HT-29 (cell line): ENCODE measurements at regions not wholly inside any gene's neighbourhood (a gene's known extent, or its start where the extent isn't known, plus 50 kb on each side); places are given as distances from the start of the nearest gene placed in this dataset.
A peak's percentile ranks its signal among the peaks of the same experiment; 100 is the strongest.
"Not testable (repeated sequence)": the region's sequence is repeated elsewhere in the genome, so short reads cannot be mapped to it uniquely, and the experiment has no call there.

ENCODE experiments used
- DNase-seq: peaks from one replicate; pipeline ENCODE4 v3.0.0-alpha.2; 2015; ENCODE audit warnings: low spot score

GRCh38 chr6:144532238-144532637 lies 247.1 kb downstream of the UTRN start:
- not testable (repeated sequence) for DNase-seq

GRCh38 chr6:144534180-144534579 lies 249.0 kb downstream of the UTRN start:
- no peak for DNase-seq

GRCh38 chr6:144535630-144536029 lies 250.5 kb downstream of the UTRN start:
- DNase-seq, result no peak

GRCh38 chr6:144536079-144536478 lies 250.9 kb downstream of the UTRN start:
- no peak for DNase-seq

- DNase-seq, result peak; percentile 63
These were observed 258.1 kb downstream of the UTRN start for GRCh38 chr6:144543006-144543871.

GRCh38 chr6:144544266-144544830 lies 259.2 kb downstream of the UTRN start:
- DNase-seq, result no peak

- no peak for DNase-seq
These were observed 261.7 kb downstream of the UTRN start for GRCh38 chr6:144546807-144547206.

GRCh38 chr6:144547409-144547808 lies 262.3 kb downstream of the UTRN start:
- DNase-seq, result no peak

- no peak for DNase-seq
These were observed 263.4 kb downstream of the UTRN start for GRCh38 chr6:144548536-144548935.

GRCh38 chr6:144549837-144550747 lies 265.0 kb downstream of the UTRN start:
- DNase-seq, result no peak

- no peak for DNase-seq
These were observed 266.2 kb downstream of the UTRN start for GRCh38 chr6:144551339-144551738.

- no peak for DNase-seq
These were observed 269.9 kb downstream of the UTRN start for GRCh38 chr6:144555066-144555465.

GRCh38 chr6:144559865-144560593 lies 274.9 kb downstream of the UTRN start:
- peak; percentile 38 for DNase-seq

- no peak for DNase-seq
These were observed 276.4 kb downstream of the UTRN start for GRCh38 chr6:144561455-144562043.

- DNase-seq, result no peak
These were observed 279.1 kb downstream of the UTRN start for GRCh38 chr6:144564202-144564601.

GRCh38 chr6:144566868-144567615 lies 281.9 kb downstream of the UTRN start:
- DNase-seq, result no peak

GRCh38 chr6:144568241-144568640 lies 283.1 kb downstream of the UTRN start:
- DNase-seq, result no peak

- not testable (repeated sequence) for DNase-seq
These were observed 287.4 kb downstream of the UTRN start for GRCh38 chr6:144572541-144572940.

GRCh38 chr6:144574796-144575195 lies 289.7 kb downstream of the UTRN start:
- DNase-seq, result no peak

- DNase-seq, result no peak
These were observed 290.2 kb downstream of the UTRN start for GRCh38 chr6:144575327-144575726.
